Upper lobe of left lung (tissue), 4 donors: ENCODE measurements at regions not wholly inside any gene's neighbourhood (a gene's known extent, or its start where the extent isn't known, plus 50 kb on each side); places are given as distances from the start of the nearest gene placed in this dataset.

ENCODE experiments used
- EP300 ChIP-seq, 4 donors: sonication (generic); formaldehyde crosslinking; IDR thresholded peaks; one replicate each; pipeline ENCODE4 v1.5.1; 2017; ENCODE audit warnings: antibody characterized with exemption in 4 of 4, control low read depth in 2 of 4
- POLR2AphosphoS5 ChIP-seq, 2 donors: sonication (generic); formaldehyde crosslinking; IDR thresholded peaks; one replicate each; pipeline ENCODE4 v1.5.1; 2017; ENCODE audit warnings: antibody characterized with exemption in 2 of 2
- TF ChIP-seq, protein P1 (sequence below), 6 experiments: fragments of 450-650 bp in 4 of 6; fragments of 200-600 bp in 2 of 6; sonication (generic) in 2 of 6; IDR thresholded peaks; one replicate each; pipeline ENCODE4 v1.5.1; 2016 to 2019; ENCODE audit warnings: antibody characterized with exemption in 6 of 6

DNA sequence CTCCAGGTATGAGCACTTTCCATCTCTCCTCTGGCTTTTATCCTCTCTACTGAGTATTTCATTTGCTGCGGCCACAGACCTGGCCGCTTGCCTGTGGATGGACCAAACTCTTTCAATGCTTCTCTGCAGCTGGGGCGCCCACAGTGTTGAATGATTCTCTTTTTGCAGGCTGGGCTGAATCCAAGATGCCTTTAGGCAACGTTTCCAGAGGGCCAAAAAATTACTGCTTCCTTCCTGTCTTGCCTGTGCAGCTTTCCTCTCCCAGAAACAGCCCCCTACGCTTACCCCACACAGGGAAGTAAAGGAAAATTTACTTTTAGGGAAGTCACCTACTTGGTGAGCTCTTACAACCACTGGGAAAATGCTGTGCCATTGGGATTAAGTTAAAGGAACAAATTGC, 55.6 kb upstream of the JDP2 start:
- TF ChIP-seq POLR2AphosphoS5 (IDR thresholded peaks at IDR 0.05) (no peak), EP300 (IDR thresholded peaks at IDR 0.05) (no peak)
- TF ChIP-seq, protein P1, sequence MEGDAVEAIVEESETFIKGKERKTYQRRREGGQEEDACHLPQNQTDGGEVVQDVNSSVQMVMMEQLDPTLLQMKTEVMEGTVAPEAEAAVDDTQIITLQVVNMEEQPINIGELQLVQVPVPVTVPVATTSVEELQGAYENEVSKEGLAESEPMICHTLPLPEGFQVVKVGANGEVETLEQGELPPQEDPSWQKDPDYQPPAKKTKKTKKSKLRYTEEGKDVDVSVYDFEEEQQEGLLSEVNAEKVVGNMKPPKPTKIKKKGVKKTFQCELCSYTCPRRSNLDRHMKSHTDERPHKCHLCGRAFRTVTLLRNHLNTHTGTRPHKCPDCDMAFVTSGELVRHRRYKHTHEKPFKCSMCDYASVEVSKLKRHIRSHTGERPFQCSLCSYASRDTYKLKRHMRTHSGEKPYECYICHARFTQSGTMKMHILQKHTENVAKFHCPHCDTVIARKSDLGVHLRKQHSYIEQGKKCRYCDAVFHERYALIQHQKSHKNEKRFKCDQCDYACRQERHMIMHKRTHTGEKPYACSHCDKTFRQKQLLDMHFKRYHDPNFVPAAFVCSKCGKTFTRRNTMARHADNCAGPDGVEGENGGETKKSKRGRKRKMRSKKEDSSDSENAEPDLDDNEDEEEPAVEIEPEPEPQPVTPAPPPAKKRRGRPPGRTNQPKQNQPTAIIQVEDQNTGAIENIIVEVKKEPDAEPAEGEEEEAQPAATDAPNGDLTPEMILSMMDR (IDR thresholded peaks at IDR 0.05): no peak
